ENCODE measurements at regions not wholly inside any gene's neighbourhood (a gene's known extent, or its start where the extent isn't known, plus 50 kb on each side); places are given as distances from the start of the nearest gene placed in this dataset.
A peak's percentile ranks its signal among the peaks of the same experiment; 100 is the strongest.

DNA sequence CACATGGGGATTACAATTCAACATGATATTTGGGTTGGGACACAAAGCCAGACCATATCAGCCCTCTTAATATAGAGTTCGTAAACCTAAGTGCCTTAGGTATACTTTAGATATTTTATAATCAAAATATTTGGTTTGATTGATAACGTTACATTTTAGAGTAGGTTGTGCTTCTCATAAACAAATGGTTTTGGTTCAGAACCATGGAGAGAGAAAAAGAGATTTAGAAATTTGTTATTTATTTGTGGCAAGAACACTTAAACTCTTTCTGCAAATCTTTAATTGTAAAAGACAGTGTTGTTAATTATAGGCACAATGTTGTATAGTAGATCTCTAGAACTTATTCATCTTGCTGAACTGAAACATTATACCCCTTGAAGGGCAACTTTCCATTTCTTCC is 298.8 kb downstream of the TENT4A start:
- no peak for DNase-seq
- Mint-ChIP-seq H3K4me3 (no peak overlapping the region), H3K36me3 (ENCODE audit: low read depth) (no peaks in the 10 kb centered on the region), H3K27me3 (ENCODE audit: insufficient read depth) (peaks cover 3% of the 10 kb centered on the region), H3K9me3 (no peaks in the 10 kb centered on the region), H3K27ac (no peak overlapping the region), H3K4me1 (no peaks in the 10 kb centered on the region)
- WGBS, 2 experiments (ENCODE audit: insufficient coverage in 1 of 2, insufficient read length in 1 of 2): 77 to 100% methylated on average over 1 to 2 of the region's 2 CpGs
- Histone ChIP-seq H3K9me3 (ENCODE audit: control insufficient read depth, low read length) (no peaks in the 10 kb centered on the region), H3K4me3 (ENCODE audit: low read length) (no peak overlapping the region), H3K36me3 (ENCODE audit: control insufficient read depth, insufficient read depth, low read length) (no peaks in the 10 kb centered on the region), H3K4me1 (ENCODE audit: control insufficient read depth, insufficient read depth, low read length) (no peaks in the 10 kb centered on the region), H3K27ac (ENCODE audit: low read depth, low read length) (no peak overlapping the region), H3K9ac (ENCODE audit: extremely low read depth, low read length, poor library complexity, severe bottlenecking) (no peak overlapping the region), H3K27me3 (ENCODE audit: control insufficient read depth, insufficient read depth, low read length, poor library complexity, severe bottlenecking) (peaks cover 11% of the 10 kb centered on the region)
- TF ChIP-seq, protein P1, sequence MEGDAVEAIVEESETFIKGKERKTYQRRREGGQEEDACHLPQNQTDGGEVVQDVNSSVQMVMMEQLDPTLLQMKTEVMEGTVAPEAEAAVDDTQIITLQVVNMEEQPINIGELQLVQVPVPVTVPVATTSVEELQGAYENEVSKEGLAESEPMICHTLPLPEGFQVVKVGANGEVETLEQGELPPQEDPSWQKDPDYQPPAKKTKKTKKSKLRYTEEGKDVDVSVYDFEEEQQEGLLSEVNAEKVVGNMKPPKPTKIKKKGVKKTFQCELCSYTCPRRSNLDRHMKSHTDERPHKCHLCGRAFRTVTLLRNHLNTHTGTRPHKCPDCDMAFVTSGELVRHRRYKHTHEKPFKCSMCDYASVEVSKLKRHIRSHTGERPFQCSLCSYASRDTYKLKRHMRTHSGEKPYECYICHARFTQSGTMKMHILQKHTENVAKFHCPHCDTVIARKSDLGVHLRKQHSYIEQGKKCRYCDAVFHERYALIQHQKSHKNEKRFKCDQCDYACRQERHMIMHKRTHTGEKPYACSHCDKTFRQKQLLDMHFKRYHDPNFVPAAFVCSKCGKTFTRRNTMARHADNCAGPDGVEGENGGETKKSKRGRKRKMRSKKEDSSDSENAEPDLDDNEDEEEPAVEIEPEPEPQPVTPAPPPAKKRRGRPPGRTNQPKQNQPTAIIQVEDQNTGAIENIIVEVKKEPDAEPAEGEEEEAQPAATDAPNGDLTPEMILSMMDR (conservative IDR thresholded peaks at IDR 0.05): no peak

DNA sequence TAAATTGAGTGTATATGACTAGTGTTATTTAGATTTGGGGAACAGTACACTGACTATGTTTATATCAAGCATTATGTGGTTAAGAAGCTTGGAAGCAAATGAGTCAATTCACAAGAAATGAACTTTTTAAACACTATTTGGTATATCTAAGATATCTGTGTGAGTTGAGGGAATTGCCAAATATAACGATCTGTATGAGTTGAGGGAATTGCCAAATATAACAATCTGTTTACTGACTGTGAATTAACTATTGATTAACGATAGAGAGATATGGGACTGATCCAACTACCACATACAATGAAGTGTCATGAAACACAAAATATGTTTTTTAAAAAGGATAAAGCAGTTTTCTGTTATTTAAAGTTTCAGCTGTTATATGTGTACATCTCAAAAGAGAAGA is 301.4 kb downstream of the TENT4A start:
- Histone ChIP-seq H3K9ac (ENCODE audit: extremely low read depth, low read length, poor library complexity, severe bottlenecking) (no peak overlapping the region), H3K27me3 (ENCODE audit: control insufficient read depth, insufficient read depth, low read length, poor library complexity, severe bottlenecking) (no peaks in the 10 kb centered on the region), H3K4me1 (ENCODE audit: control insufficient read depth, insufficient read depth, low read length) (no peaks in the 10 kb centered on the region), H3K36me3 (ENCODE audit: control insufficient read depth, insufficient read depth, low read length) (no peaks in the 10 kb centered on the region), H3K4me3 (ENCODE audit: low read length) (no peak overlapping the region), H3K9me3 (ENCODE audit: control insufficient read depth, low read length) (no peaks in the 10 kb centered on the region), H3K27ac (ENCODE audit: low read depth, low read length) (no peak overlapping the region)
- no peaks in the 10 kb centered on the region for H3K27me3 Mint-ChIP-seq (ENCODE audit: insufficient read depth)
- H3K4me1 Mint-ChIP-seq: no peaks in the 10 kb centered on the region
- TF ChIP-seq, protein P1 (conservative IDR thresholded peaks at IDR 0.05): no peak
- no peak overlapping the region for H3K27ac Mint-ChIP-seq
- no peak overlapping the region for H3K4me3 Mint-ChIP-seq
- DNase-seq: no peak
- H3K36me3 Mint-ChIP-seq (ENCODE audit: low read depth): no peaks in the 10 kb centered on the region
- WGBS, 2 experiments (ENCODE audit: insufficient coverage in 1 of 2, insufficient read length in 1 of 2): 80% methylated on average over 1 of the region's 2 CpGs; no CpG with 5 or more reads in 1 of the 2 experiments
- no peaks in the 10 kb centered on the region for H3K9me3 Mint-ChIP-seq

DNA sequence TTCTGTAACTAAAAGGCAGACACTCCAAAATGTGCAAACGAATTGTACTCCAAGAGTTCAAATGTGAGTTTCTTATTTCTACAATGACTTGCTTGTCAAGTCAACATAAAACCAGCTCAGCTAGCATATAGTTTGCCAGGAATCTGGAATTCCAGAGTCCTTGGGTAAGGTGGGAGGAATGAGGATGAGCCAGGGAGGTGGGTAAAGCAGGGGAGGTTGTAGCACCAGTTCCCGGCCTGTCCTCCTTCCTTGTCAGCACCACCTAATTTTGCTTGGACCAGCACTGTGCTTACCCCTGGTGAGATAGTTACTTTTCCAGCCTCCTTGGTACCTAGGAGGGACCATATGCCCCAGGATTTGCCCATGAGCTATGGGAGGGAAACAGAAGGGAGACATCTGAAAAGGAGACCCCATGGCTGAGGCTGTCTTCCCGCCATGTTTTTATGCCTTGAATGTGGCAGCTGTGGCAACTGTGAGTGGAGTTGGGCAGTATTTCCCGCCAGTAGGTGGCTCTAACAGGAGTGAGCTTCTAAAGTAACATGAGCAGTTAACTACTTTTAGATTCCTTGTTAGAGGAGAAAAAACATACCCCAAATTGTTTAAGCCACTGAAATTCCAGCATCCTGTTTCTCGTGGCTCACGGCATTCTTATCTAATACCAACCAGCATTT is 302.5 kb downstream of the TENT4A start:
- TF ChIP-seq, protein P1 (conservative IDR thresholded peaks at IDR 0.05): peak; percentile 75
- peak; percentile 78 for DNase-seq

More for the DNA sequence above, 302.5 kb downstream of the TENT4A start:
- Histone ChIP-seq H3K9me3 (ENCODE audit: control insufficient read depth, low read length) (no peaks in the 10 kb centered on the region), H3K27ac (ENCODE audit: low read depth, low read length) (no peak overlapping the region), H3K27me3 (ENCODE audit: control insufficient read depth, insufficient read depth, low read length, poor library complexity, severe bottlenecking) (no peaks in the 10 kb centered on the region), H3K4me3 (ENCODE audit: low read length) (no peak overlapping the region), H3K9ac (ENCODE audit: extremely low read depth, low read length, poor library complexity, severe bottlenecking) (no peak overlapping the region), H3K36me3 (ENCODE audit: control insufficient read depth, insufficient read depth, low read length) (no peaks in the 10 kb centered on the region), H3K4me1 (ENCODE audit: control insufficient read depth, insufficient read depth, low read length) (no peaks in the 10 kb centered on the region)
- H3K27ac Mint-ChIP-seq: no peak overlapping the region
- no peak overlapping the region for H3K4me3 Mint-ChIP-seq
- H3K36me3 Mint-ChIP-seq (ENCODE audit: low read depth): no peaks in the 10 kb centered on the region
- H3K27me3 Mint-ChIP-seq (ENCODE audit: insufficient read depth): no peaks in the 10 kb centered on the region
- peaks cover 3% of the 10 kb centered on the region for H3K9me3 Mint-ChIP-seq
- no peaks in the 10 kb centered on the region for H3K4me1 Mint-ChIP-seq
- 75 to 92% methylated on average over 2 to 6 of the region's 6 CpGs for WGBS, 2 experiments (ENCODE audit: insufficient coverage in 1 of 2, insufficient read length in 1 of 2)

All from endodermal cell (in vitro differentiated cells).